ENCODE measurements at regions not wholly inside any gene's neighbourhood (a gene's known extent, or its start where the extent isn't known, plus 50 kb on each side); places are given as distances from the start of the nearest gene placed in this dataset.

DNA sequence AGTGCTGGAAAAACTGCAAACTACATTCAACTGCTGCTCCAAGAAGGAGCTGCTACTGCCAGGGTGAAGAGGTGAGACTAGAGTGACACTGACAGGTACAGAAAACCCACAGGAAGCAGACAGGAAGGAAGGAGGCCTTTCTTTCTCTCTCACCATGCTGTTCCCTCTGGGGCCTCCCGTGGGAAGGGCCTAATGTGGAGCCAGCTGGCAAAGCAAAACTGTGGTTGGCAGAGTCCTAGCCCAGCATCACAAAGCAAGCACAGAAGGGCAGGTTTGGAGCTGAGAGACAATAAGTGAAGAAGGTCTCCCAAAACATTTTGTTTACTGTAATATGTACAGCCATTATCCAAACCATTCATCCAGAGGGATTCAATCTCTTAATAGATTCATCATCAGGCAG is 122.5 kb upstream of the MAX start:
- DNase-seq (ENCODE audit: low spot score) = no peak

DNA sequence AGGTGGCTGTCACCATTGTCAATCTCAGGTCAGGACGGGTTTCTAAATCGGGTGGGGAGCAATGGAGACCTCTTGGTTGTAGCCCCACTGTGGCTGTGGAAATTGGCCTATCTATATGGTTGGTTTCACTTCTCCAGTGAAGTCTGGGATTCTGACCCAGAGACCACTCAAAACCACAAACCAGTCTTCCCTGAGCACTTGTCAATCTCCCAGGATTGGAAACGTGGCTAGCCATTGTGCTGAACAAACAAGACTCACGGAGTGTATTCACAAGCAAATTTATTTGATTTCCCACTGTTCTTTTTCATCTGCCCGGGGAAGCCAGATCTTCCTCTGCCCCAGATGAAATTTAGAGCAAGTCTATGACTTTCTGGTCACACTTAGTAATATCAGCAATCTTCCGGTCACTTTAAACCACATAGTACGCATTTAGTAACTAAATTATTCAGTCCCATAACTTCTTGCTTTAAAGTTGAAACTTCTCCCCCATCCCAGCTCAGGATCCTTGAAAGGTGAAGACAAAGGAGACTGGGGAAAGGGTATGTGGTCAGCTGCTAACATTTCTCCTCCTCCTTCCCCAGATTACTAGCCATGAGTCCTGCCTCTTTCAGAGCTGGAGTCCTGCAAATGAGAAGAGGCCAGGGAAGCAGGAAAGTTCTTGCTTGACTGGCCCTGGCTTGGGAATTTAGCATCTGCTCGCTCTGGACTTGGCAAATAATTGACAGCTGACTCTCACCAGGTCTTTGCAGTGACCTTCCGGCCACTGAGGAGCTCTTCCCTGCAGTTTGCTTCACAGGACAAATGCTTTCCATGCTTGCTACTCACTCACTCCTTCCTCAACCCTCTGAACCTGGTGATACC is 123.2 kb upstream of the MAX start:
- no peak for DNase-seq (ENCODE audit: low spot score)

GRCh38 chr14:65226824-65227604 is 124.7 kb upstream of the MAX start:
- peak; percentile 50 for DNase-seq (ENCODE audit: low spot score)

- no peak for DNase-seq (ENCODE audit: low spot score)
These were observed 126.1 kb upstream of the MAX start for GRCh38 chr14:65228436-65228835.

GRCh38 chr14:65228956-65229747 is 126.8 kb upstream of the MAX start:
- no peak for DNase-seq (ENCODE audit: low spot score)

DNA sequence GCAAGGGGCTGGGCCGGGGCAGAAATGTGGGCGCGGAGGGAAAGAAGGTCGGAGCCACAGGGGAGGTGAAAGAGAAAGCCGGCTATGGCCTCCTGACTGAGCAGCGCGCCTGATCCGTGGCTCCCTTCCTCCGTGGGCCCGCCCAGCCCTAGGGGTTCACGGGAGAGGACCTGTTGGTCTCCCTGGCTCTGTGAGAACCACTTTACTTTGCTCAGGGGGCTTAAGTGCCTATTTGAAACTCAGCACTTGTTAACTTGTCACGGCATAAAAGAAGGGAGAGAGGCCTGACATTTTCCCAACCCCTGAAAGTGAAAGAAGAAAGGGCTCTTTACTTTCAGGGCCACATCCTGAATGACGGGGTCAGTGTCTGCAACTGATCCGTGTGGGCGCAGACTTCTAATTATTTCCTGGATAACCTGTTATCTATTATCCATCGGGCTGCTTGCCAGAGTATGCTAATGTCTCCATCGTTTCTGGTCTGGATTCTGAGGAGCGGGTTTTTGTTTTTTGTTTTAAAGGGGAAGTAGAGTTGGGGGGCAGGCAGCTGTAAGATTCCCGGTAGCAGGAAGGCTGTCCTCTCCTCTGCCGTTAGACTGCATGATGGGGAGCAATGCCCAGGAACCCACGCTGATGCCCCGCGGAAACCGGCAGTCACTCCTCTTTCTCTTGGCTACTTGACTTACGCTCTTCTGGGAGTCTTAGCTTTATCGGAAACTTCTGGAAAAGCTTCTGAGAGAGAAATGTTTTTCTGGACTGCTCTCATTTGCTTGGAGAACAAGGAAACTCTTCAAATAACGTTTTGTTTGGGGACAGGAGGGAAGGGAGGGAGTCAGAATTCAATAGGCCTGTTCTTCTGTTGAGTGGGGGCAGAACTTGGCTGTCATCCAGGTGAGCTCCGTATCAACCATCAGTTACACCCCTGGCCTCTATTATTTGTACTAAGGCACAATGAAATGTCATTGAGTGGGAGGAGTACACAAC is 127.7 kb upstream of the MAX start:
- DNase-seq (ENCODE audit: low spot score) = peak; percentile 59

DNA sequence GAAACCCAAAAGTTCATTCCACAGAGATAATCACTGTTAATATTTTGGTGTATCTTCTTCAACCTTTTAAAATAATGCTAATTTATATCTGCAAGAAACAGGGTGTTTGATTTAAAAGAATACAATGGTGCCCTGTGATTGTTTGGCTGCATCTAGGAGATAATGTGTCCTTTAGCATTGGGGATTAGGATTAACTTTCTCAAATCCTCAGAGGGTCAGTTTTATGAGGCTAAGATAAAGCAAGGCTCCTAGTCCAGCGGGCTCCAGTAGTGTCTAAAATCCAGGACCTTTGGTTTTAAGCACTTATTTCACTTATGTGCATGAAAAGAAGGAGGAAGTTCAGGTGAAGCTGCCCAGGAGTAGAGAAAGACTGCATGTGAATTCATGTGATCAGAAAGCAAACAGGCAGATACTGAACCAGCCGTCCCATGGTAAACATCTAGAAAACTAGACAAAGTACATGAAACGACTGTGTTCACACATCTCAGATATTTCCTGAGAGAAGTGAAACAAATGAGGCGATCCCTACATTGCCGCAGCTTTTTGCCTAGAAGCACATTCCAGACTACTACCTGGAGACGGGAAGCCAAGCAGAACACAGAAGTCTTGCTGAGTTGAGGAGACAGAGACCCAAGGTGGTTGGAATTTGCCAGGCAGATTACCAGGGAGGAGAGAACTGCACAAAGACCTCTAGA is 129.1 kb upstream of the MAX start:
- DNase-seq (ENCODE audit: low spot score) = no peak

DNA sequence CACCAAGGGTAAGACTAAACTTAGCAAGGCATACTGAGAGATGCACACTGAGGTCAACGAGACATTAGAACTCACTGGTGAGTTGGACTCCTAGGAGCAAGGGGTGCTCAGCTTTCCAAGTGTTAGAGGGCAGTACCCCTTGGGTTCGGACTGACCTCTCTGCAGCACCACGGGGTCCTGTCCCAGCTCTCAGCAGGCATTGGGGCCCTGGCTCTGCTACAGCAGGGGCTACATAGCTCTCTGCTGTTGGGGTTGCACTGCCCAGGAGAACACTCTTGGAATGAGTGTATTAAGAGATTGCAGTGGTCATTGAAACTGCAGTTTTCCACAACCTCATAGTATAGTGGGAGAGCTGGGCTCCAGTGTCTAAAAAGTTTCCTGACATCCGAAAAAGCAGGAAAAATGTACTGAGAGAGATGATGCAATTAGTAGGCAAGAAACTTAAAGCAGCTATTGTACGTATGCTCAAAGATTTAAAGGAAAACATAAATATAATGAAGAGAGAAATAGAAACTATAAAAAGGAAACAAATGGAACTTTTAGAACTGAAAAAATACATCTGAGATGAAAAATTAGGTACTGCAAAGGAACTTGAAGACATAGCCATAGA is 132.5 kb upstream of the MAX start:
- no peak for DNase-seq (ENCODE audit: low spot score)

- peak; percentile 24 for DNase-seq (ENCODE audit: low spot score)
These were observed 134.9 kb upstream of the MAX start for GRCh38 chr14:65237023-65237814.

- no peak for DNase-seq (ENCODE audit: low spot score)
These were observed 135.6 kb upstream of the MAX start for GRCh38 chr14:65237941-65238340.

DNA sequence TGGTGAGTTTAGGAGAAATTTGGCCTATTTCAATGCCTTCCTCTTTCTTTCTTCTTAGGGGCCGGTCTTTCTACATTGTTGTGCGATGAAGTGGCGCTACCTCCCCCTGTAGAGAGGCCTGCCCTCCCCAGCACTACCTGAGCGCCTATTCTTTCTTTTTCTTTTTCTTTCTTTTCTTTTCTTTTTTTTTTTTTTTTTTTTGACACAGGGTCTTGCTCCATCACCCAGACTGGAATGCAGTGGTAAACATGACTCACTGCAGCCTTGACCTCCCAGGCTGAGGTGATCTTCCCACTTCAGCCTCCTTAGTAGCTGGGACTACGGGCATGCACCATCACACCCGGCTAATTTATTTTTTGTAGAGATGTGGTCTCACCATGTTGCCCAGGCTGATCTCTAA is 136.1 kb upstream of the MAX start:
- DNase-seq (ENCODE audit: low spot score) = no peak

DNA sequence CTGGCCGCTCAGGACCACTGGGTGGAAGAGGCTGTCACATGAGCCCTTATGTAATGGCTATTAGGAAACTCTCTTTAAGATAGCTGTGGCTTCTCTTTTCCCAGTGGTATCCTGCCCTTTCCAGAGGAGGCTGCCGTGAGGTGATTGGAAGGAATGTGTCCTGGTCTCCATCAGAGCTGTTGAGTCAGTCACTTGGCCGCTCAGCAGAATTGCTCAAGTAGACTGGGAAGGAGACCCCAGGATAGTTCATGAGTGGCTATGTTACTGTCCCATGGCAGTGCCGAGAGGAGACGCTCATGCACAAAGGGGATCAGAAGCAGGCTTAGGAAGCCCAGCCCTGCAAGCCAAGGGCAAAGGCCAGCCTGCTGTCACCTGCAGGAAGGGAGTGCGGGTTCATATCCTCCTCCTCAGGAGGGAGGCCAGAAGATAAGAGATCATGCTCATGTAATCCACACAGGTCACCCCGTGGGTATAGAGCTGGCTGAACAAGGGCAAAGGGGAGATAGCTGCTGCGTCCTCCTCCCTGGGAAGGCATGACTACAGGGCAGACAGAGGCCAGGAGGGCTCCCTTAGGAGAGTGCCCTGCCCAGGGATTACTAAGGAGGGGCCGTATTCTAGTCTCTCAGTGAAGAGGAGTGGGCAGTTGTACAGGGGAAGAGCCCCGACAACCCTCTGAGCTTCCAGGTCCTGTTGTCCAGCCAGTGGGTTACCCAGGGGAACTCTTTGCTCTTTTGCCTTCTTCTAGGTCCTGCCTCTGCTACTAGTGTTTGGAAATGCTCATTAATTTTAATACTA is 137.0 kb upstream of the MAX start:
- DNase-seq (ENCODE audit: low spot score) = peak; percentile 74

GRCh38 chr14:65239938-65240296 is 137.6 kb upstream of the MAX start:
- DNase-seq (ENCODE audit: low spot score) = no peak

GRCh38 chr14:65241125-65241752 is 138.9 kb upstream of the MAX start:
- no peak for DNase-seq (ENCODE audit: low spot score)

GRCh38 chr14:65242732-65243134 is 140.4 kb upstream of the MAX start:
- DNase-seq (ENCODE audit: low spot score) = no peak

- DNase-seq (ENCODE audit: low spot score) = peak; percentile 37
These were observed 141.6 kb upstream of the MAX start for GRCh38 chr14:65243766-65244442.

DNA sequence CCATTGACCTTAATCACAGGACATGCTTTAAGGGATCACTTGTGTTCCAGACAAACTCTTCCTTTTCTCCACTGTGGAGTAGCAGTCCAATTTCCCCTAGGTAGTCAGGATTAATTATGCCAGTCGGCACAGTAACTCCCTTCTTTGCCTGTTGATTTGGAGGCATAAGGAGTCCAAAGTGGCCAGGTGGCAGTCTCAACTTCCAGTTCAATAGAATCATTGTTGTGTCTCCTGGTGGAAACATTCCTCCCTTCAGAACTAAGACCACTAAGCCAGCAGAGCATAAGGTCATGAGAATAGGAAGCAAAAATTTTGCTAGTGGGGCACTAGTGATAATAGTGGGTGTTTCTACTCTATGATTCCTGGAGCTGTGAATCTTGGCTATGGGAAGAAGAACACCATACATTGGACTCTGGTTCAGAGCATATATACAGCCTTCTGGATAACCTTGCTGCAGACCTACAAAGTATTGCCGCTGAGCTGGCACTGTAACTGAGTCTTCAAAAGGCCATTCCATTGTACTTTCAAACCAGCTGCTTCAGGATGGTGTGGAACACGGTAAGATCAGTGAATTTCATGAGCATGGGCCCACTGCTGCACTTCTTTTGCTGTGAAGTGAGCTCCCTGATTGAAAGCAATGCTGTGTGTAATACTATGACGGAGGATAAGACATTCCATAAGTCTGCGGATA is 147.3 kb upstream of the MAX start:
- DNase-seq (ENCODE audit: low spot score) = no peak
